ENCODE measurements at regions not wholly inside any gene's neighbourhood (a gene's known extent, or its start where the extent isn't known, plus 50 kb on each side); places are given as distances from the start of the nearest gene placed in this dataset.

GRCh38 chr3:31047673-31048072, 153.2 kb upstream of the GADL1 start:
- TF ChIP-seq CTCF (IDR thresholded peaks at IDR 0.05) (no peak), POLR2AphosphoS5 (IDR thresholded peaks at IDR 0.05) (no peak), POLR2A (IDR thresholded peaks at IDR 0.05) (no peak), EP300 (IDR thresholded peaks at IDR 0.05) (no peak)
